A673 (cell line): ENCODE measurements at regions not wholly inside any gene's neighbourhood (a gene's known extent, or its start where the extent isn't known, plus 50 kb on each side); places are given as distances from the start of the nearest gene placed in this dataset.

Source experiments
- BruUV-seq: library from RNA; stranded (reverse); fragments of 400-500 nt; replicated peaks from 2 replicates; lab custom pipeline; 2021; lab: Mats Ljungman, UMichigan
- CTCF ChIA-PET: fragments of 300-600 bp; sonication (Branson Sonifier 250); formaldehyde crosslinking; loops from one replicate; lab custom pipeline; 2022; ENCODE audit warnings: antibody characterized with exemption; lab: Charles Lee
- POLR2A ChIA-PET: fragments of 300-600 bp; sonication (Branson Sonifier 250); formaldehyde crosslinking; loops from one replicate; lab custom pipeline; 2022; ENCODE audit warnings: antibody characterized with exemption; ENCODE audit not compliant: low non-redundant PET; lab: Charles Lee
- DNase-seq: peaks from one replicate; pipeline ENCODE4 v3.0.0-alpha.2; 2015; ENCODE audit warnings: low spot score
- H3K27ac ChIP-seq: fragments of 200-600 bp; sonication (generic); 2 replicates; pipeline ENCODE4 v1.5.1; 2016; ENCODE audit warnings: mixed run types, low read depth, mild to moderate bottlenecking, mixed read lengths, antibody characterized with exemption, low read length; ENCODE audit not compliant: poor library complexity, severe bottlenecking
- H3K27me3 ChIP-seq: fragments of 200-600 bp; sonication (generic); replicated peaks from 2 replicates; pipeline ENCODE4 v1.6.1; 2017; ENCODE audit warnings: mixed run types, low read depth, mild to moderate bottlenecking, mixed read lengths, antibody characterized with exemption, low read length; ENCODE audit not compliant: insufficient read depth, poor library complexity
- H3K36me3 ChIP-seq: fragments of 200-600 bp; sonication (generic); 2 replicates; pipeline ENCODE4 v1.6.1; 2016; ENCODE audit warnings: mixed run types, mild to moderate bottlenecking, mixed read lengths, antibody characterized with exemption, low read length; ENCODE audit not compliant: insufficient read depth, poor library complexity, severe bottlenecking
- H3K4me1 ChIP-seq: fragments of 200-600 bp; sonication (generic); 2 replicates; pipeline ENCODE4 v1.6.1; 2017; ENCODE audit warnings: mixed run types, mild to moderate bottlenecking, mixed read lengths, antibody characterized with exemption, low read length; ENCODE audit not compliant: insufficient read depth, poor library complexity, severe bottlenecking
- H3K4me3 ChIP-seq: fragments of 200-600 bp; sonication (generic); 2 replicates; pipeline ENCODE4 v1.5.1; 2016; ENCODE audit warnings: low read depth, mixed run types, mild to moderate bottlenecking, mixed read lengths, low read length; ENCODE audit not compliant: poor library complexity, severe bottlenecking
- H3K9me3 ChIP-seq: fragments of 200-600 bp; sonication (generic); 2 replicates; pipeline ENCODE4 v1.6.1; 2016; ENCODE audit warnings: mixed run types, low read depth, mild to moderate bottlenecking, mixed read lengths, antibody characterized with exemption, low read length; ENCODE audit not compliant: poor library complexity, severe bottlenecking
- EZH2 ChIP-seq: fragments of 200-600 bp; sonication (generic); IDR thresholded peaks from 2 replicates; pipeline ENCODE4 v1.6.1; 2017; ENCODE audit warnings: borderline replicate concordance, low read depth, mild to moderate bottlenecking, mixed read lengths, antibody characterized with exemption, low read length; ENCODE audit not compliant: poor library complexity, severe bottlenecking
- intact Hi-C: fragments of 100-400 bp; cut with micrococcal nuclease; formaldehyde crosslinking; loops from one replicate; pipeline ENCODE4 v1.10.0; 2022; ENCODE audit not compliant: unreplicated experiment
- TF ChIP-seq, protein P1 (sequence below): fragments of 300-800, 200-600 bp; sonication (generic); conservative IDR thresholded peaks from 2 replicates; pipeline ENCODE4 v1.5.1; 2017; ENCODE audit warnings: low read depth, mild to moderate bottlenecking, antibody characterized with exemption, low read length, moderate library complexity, mixed read lengths

DNA sequence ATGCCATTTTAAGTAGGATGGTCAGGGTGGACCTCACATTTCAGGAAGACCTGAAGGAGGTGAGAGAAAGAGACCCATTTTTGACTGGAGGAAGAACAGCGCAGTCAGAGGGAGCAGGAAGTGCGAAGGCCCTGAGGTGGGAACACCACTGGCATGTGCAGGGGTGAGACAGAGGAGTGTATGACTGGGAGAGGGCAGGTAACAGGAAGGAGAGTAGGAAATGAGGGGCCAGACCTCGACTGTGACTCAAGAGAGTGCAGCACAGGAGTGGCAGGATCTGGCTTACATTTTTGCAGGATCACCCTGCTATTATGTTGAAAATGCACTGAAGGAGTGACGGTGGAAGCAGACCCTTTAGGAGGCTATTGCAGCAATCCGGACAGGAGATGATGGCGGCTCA, 117.7 kb upstream of the CDYL start:
- TF ChIP-seq, protein P1, sequence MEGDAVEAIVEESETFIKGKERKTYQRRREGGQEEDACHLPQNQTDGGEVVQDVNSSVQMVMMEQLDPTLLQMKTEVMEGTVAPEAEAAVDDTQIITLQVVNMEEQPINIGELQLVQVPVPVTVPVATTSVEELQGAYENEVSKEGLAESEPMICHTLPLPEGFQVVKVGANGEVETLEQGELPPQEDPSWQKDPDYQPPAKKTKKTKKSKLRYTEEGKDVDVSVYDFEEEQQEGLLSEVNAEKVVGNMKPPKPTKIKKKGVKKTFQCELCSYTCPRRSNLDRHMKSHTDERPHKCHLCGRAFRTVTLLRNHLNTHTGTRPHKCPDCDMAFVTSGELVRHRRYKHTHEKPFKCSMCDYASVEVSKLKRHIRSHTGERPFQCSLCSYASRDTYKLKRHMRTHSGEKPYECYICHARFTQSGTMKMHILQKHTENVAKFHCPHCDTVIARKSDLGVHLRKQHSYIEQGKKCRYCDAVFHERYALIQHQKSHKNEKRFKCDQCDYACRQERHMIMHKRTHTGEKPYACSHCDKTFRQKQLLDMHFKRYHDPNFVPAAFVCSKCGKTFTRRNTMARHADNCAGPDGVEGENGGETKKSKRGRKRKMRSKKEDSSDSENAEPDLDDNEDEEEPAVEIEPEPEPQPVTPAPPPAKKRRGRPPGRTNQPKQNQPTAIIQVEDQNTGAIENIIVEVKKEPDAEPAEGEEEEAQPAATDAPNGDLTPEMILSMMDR: no peak
- no peak for TF ChIP-seq EZH2
- no TSS peak for BruUV-seq
- intact Hi-C loops: no loop called here
- no peak for DNase-seq
- Histone ChIP-seq H3K9me3 (no peaks in the 10 kb centered on the region), H3K4me1 (no peaks in the 10 kb centered on the region), H3K36me3 (no peaks in the 10 kb centered on the region), H3K4me3 (no peak overlapping the region), H3K27ac (no peak overlapping the region), H3K27me3 (no peaks in the 10 kb centered on the region)
- POLR2A ChIA-PET: no interaction called here
- CTCF ChIA-PET: no interaction called here

DNA sequence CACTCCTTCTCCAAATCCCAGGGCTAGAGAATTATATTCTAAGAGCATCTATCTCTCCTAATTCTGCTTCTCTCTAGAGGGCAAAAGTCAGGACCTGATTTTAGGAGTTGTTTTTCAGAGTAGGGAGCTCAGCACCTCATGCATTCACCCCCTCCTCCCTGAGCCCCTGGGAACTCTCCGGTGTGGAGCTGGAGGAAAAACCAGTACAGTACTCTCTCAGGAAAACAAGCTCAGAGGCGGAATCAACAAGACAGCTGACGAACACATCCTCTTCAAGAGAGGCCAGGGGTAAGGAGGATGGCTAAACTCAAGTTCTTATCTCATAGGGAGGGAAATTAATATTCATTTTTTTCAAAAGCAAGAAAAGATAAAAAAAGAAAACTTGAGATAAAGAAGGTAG, 120.1 kb upstream of the CDYL start:
- TF ChIP-seq, protein P1: no peak
- TF ChIP-seq EZH2: no peak
- no peaks in the 10 kb centered on the region for H3K27me3 ChIP-seq
- H3K9me3 ChIP-seq: peaks cover 8% of the 10 kb centered on the region
- H3K4me1 ChIP-seq: no peaks in the 10 kb centered on the region
- H3K27ac ChIP-seq: no peak overlapping the region
- H3K36me3 ChIP-seq: no peaks in the 10 kb centered on the region
- POLR2A ChIA-PET: no interaction called here
- no TSS peak for BruUV-seq
- no peak for DNase-seq
- intact Hi-C loops: no loop called here
- H3K4me3 ChIP-seq: no peak overlapping the region
- CTCF ChIA-PET: no interaction called here

DNA sequence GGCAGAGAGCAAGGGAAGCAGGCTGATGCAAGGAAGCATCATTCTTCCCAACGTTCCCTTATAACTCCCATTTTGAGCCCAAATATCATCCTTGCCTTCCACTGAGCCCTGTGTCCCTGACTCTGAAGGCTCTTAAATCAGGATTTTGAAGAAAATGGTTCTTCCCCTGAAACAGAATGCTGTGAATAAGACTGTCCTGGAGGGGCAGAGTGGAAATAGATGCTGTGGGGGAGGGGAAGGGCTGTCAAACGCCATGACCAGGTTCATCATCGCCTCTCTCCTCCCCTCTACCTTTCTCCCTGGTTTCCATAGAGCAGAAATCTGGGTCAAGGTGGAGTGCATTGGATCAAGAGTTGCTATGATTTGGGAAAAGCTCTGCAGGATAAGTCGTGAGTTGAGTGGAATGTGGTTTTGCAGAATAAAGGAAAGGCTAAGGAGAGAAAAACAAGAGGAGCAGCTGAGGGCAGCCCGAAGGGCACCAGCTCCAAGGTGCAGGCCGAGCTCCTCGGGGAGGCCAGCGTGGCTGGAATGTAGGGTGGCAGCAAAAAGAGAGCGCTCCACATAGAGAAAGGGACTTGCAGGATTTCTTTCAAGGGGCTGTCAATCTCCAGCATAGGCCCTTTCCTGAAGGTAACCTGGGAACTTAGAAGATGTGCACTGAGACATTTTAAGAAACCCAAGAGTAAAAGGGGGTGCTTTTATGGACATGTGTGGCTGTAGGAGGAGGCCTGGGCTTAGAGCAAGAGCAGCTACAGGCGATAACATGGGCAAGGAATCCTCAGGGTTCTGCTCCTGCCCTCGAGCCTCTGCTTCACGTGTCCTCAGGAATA, 120.8 kb upstream of the CDYL start:
- H3K27me3 ChIP-seq: no peaks in the 10 kb centered on the region
- intact Hi-C loops: no loop called here
- no peak overlapping the region for H3K4me3 ChIP-seq
- TF ChIP-seq, protein P1: no peak
- no peak for TF ChIP-seq EZH2
- no peaks in the 10 kb centered on the region for H3K4me1 ChIP-seq
- H3K27ac ChIP-seq: no peak overlapping the region
- DNase-seq: no peak
- BruUV-seq: no TSS peak
- CTCF ChIA-PET: no interaction called here
- no peaks in the 10 kb centered on the region for H3K36me3 ChIP-seq
- peaks cover 8% of the 10 kb centered on the region for H3K9me3 ChIP-seq
- POLR2A ChIA-PET: no interaction called here
